Calu3 (cell line): ENCODE measurements at regions not wholly inside any gene's neighbourhood (a gene's known extent, or its start where the extent isn't known, plus 50 kb on each side); places are given as distances from the start of the nearest gene placed in this dataset.

Source experiments
- BruUV-seq: library from RNA; stranded (reverse); fragments of 400-500 nt; replicated peaks from 2 replicates; lab custom pipeline; 2021; lab: Mats Ljungman, UMichigan
- CTCF ChIA-PET: fragments of 300-600 bp; sonication (Branson Sonifier 250); formaldehyde crosslinking; loops from one replicate; lab custom pipeline; 2022; ENCODE audit warnings: antibody characterized with exemption; lab: Charles Lee
- DNase-seq: peaks from one replicate; pipeline ENCODE4 v3.0.0; 2022
- H3K27ac Mint-ChIP-seq: one replicate; pipeline ENCODE4 v1.8.0; 2022; ENCODE audit warnings: mixed read lengths; ENCODE audit not compliant: unreplicated experiment
- H3K27me3 Mint-ChIP-seq: one replicate; pipeline ENCODE4 v1.8.0; 2022; ENCODE audit warnings: mixed read lengths; ENCODE audit not compliant: unreplicated experiment
- H3K36me3 Mint-ChIP-seq: one replicate; pipeline ENCODE4 v1.8.0; 2022; ENCODE audit warnings: mild to moderate bottlenecking, moderate library complexity, mixed read lengths; ENCODE audit not compliant: insufficient read depth, unreplicated experiment
- H3K4me1 Mint-ChIP-seq: one replicate; pipeline ENCODE4 v1.8.0; 2022; ENCODE audit warnings: mild to moderate bottlenecking, low read depth, mixed read lengths; ENCODE audit not compliant: unreplicated experiment
- H3K4me3 Mint-ChIP-seq: one replicate; pipeline ENCODE4 v1.8.0; 2022; ENCODE audit warnings: mild to moderate bottlenecking, low read depth, moderate library complexity, mixed read lengths; ENCODE audit not compliant: unreplicated experiment
- H3K9me3 Mint-ChIP-seq: one replicate; pipeline ENCODE4 v1.8.0; 2022; ENCODE audit warnings: low read depth, mixed read lengths; ENCODE audit not compliant: unreplicated experiment
- intact Hi-C: fragments of 100-400 bp; cut with micrococcal nuclease; formaldehyde crosslinking; loops from one replicate; pipeline ENCODE4 v1.10.0; 2022; ENCODE audit not compliant: unreplicated experiment
- TF ChIP-seq, protein P1 (sequence below): fragments of 200-600 bp; IDR thresholded peaks from one replicate; pipeline ENCODE4 v1.8.0; 2022; ENCODE audit warnings: antibody characterized with exemption; ENCODE audit not compliant: unreplicated experiment

DNA sequence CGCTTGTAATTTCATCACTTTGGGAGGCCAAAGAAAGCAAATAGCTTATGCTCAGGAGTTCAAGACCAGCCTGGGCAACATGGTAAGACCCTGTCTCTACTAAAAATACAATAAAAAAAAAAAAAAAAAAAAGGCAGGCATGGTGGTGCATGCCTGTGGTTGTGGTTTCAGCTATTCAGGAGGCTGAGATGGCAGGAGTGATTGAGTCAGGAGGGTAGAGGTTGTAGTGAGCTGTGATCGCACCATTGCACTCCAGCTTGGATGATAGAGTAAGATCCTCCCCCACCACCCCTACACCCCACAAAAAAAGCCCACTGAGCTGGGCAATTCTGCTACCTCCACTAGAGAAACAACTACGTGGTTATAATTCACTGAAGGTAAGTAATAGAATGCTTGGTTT, 118.8 kb upstream of the PCDH18 start:
- no peak overlapping the region for H3K27ac Mint-ChIP-seq
- BruUV-seq, result no TSS peak
- DNase-seq, result no peak
- no peak overlapping the region for H3K4me3 Mint-ChIP-seq
- no peaks in the 10 kb centered on the region for H3K36me3 Mint-ChIP-seq
- CTCF ChIA-PET, result interaction anchor here (0.6 to 0.7 kb wide), 2 partner anchors 28 to 105 kb away, joined by 3 to 5 read pairs; no protein-coding TSS in a partner anchor
- H3K9me3 Mint-ChIP-seq, result no peaks in the 10 kb centered on the region
- intact Hi-C loops, result no loop called here
- TF ChIP-seq, protein P1, sequence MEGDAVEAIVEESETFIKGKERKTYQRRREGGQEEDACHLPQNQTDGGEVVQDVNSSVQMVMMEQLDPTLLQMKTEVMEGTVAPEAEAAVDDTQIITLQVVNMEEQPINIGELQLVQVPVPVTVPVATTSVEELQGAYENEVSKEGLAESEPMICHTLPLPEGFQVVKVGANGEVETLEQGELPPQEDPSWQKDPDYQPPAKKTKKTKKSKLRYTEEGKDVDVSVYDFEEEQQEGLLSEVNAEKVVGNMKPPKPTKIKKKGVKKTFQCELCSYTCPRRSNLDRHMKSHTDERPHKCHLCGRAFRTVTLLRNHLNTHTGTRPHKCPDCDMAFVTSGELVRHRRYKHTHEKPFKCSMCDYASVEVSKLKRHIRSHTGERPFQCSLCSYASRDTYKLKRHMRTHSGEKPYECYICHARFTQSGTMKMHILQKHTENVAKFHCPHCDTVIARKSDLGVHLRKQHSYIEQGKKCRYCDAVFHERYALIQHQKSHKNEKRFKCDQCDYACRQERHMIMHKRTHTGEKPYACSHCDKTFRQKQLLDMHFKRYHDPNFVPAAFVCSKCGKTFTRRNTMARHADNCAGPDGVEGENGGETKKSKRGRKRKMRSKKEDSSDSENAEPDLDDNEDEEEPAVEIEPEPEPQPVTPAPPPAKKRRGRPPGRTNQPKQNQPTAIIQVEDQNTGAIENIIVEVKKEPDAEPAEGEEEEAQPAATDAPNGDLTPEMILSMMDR, result no peak
- H3K4me1 Mint-ChIP-seq, result no peaks in the 10 kb centered on the region
- no peaks in the 10 kb centered on the region for H3K27me3 Mint-ChIP-seq

DNA sequence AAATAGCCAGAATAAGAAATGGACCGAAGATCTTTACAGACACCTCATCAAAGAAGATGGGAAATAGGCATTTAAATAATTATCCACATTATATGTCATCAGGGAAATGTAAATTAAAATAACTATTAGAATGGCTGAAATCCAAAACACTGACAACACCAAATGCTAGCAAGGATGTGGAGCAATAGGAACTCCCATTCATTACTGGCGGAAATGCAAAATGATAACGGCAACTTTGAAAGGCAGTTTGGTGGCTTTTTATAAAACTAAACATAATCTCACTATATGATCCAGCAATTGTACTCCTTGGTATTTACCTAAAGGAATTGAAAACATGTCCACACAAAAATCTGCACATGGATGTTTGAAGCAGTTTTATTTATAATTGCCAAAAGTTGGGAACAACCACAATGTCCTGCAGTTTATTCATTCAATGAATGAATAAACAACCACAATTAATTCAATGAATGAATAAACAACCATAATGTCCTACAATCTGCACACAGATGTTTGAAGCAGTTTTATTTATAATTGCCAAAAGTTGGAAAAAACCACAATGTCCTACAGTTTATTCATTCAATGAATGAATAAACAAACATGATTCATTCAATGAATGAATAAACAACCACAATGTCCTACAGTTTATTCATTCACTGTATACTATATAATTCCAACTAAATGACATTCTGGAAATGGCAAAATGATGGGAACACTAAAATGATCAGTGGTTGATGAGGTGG, 117.6 kb upstream of the PCDH18 start:
- H3K9me3 Mint-ChIP-seq, result no peaks in the 10 kb centered on the region
- BruUV-seq, result no TSS peak
- intact Hi-C loops, result no loop called here
- TF ChIP-seq, protein P1, result no peak
- H3K36me3 Mint-ChIP-seq, result no peaks in the 10 kb centered on the region
- CTCF ChIA-PET, result no interaction called here
- no peak for DNase-seq
- no peak overlapping the region for H3K27ac Mint-ChIP-seq
- H3K27me3 Mint-ChIP-seq, result no peaks in the 10 kb centered on the region
- no peak overlapping the region for H3K4me3 Mint-ChIP-seq
- no peaks in the 10 kb centered on the region for H3K4me1 Mint-ChIP-seq

DNA sequence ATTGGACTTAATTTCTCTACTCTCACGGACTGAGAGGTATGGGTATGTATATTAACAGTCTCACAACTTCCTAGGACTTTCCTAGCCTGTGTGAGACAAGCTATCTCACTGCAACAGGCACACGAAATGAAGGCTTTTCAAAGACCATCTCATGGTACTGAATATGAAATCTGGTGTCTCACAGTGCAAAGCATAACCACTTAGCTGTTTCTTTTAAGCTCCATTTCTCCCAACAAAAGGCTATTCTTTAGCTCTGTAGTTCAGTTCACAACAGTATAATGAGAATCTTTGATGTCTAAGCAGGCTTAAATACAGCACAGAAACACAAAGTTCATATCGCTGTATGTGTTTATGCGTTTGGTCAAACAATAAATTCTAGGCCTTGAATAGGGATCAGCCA, 116.2 kb upstream of the PCDH18 start:
- TF ChIP-seq, protein P1, result no peak
- intact Hi-C loops, result no loop called here
- H3K27ac Mint-ChIP-seq, result no peak overlapping the region
- no peaks in the 10 kb centered on the region for H3K36me3 Mint-ChIP-seq
- H3K9me3 Mint-ChIP-seq, result no peaks in the 10 kb centered on the region
- no peaks in the 10 kb centered on the region for H3K27me3 Mint-ChIP-seq
- no peak overlapping the region for H3K4me3 Mint-ChIP-seq
- no peaks in the 10 kb centered on the region for H3K4me1 Mint-ChIP-seq
- no TSS peak for BruUV-seq
- CTCF ChIA-PET, result no interaction called here
- DNase-seq, result no peak

DNA sequence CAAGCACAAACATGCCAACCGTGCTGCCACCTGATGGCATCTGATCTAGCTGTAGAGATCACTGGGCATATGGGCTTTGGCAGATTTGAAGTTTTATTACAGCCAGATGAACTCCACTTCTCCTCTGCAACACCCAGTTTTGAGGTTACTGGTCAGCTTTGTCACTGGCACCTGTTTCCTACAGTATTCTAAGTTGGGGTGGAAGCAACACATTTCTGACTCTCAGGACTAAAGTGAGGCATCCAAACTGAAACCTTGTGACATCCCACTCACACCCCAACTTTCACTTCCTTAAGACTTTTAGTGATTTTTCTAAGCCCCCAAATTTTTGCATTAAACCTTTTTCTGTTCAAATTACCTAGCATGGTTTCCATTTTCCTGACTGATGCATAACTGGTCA, 115.1 kb upstream of the PCDH18 start:
- intact Hi-C loops, result no loop called here
- Mint-ChIP-seq H3K27me3 (no peaks in the 10 kb centered on the region), H3K4me3 (no peak overlapping the region), H3K36me3 (no peaks in the 10 kb centered on the region), H3K4me1 (no peaks in the 10 kb centered on the region), H3K9me3 (no peaks in the 10 kb centered on the region), H3K27ac (no peak overlapping the region)
- TF ChIP-seq, protein P1, result no peak
- DNase-seq, result no peak
- CTCF ChIA-PET, result no interaction called here
- no TSS peak for BruUV-seq
